Middle frontal gyrus (tissue), 1 donor: ENCODE measurements at regions not wholly inside any gene's neighbourhood (a gene's known extent, or its start where the extent isn't known, plus 50 kb on each side); places are given as distances from the start of the nearest gene placed in this dataset.
"Not testable (repeated sequence)": the region's sequence is repeated elsewhere in the genome, so short reads cannot be mapped to it uniquely, and the experiment has no call there.

Source experiments
- DNase-seq: peaks from one replicate; pipeline ENCODE4 v3.0.0-alpha.2; 2015; ENCODE audit warnings: low spot score; ENCODE audit errors: extremely low spot score

GRCh38 chr18:1480309-1480708 is 575.6 kb downstream of the ADCYAP1 start:
- DNase-seq, result no peak

- no peak for DNase-seq
Observed at GRCh38 chr18:1481577-1481976, 576.9 kb downstream of the ADCYAP1 start.

GRCh38 chr18:1483385-1483784 is 578.7 kb downstream of the ADCYAP1 start:
- DNase-seq, result no peak

- DNase-seq, result no peak
Observed at GRCh38 chr18:1487457-1487856, 582.8 kb downstream of the ADCYAP1 start.

GRCh38 chr18:1488394-1488793 is 583.7 kb downstream of the ADCYAP1 start:
- DNase-seq, result no peak

- no peak for DNase-seq
Observed at GRCh38 chr18:1488957-1489356, 584.3 kb downstream of the ADCYAP1 start.

GRCh38 chr18:1495387-1495786 is 590.7 kb downstream of the ADCYAP1 start:
- no peak for DNase-seq

- DNase-seq, result no peak
Observed at GRCh38 chr18:1496096-1496495, 591.4 kb downstream of the ADCYAP1 start.

- no peak for DNase-seq
Observed at GRCh38 chr18:1498216-1498615, 593.5 kb downstream of the ADCYAP1 start.

- no peak for DNase-seq
Observed at GRCh38 chr18:1499265-1499664, 594.6 kb downstream of the ADCYAP1 start.

GRCh38 chr18:1503847-1504246 is 599.2 kb downstream of the ADCYAP1 start:
- no peak for DNase-seq

- no peak for DNase-seq
Observed at GRCh38 chr18:1505856-1506255, 601.2 kb downstream of the ADCYAP1 start.

GRCh38 chr18:1510542-1511179 is 606.0 kb downstream of the ADCYAP1 start:
- no peak for DNase-seq

- DNase-seq, result no peak
Observed at GRCh38 chr18:1511619-1512311, 607.1 kb downstream of the ADCYAP1 start.

- DNase-seq, result no peak
Observed at GRCh38 chr18:1513519-1513918, 608.8 kb downstream of the ADCYAP1 start.

- not testable (repeated sequence) for DNase-seq
Observed at GRCh38 chr18:1521588-1522248, 617.0 kb downstream of the ADCYAP1 start.

- DNase-seq, result no peak
Observed at GRCh38 chr18:1522249-1522615, 617.6 kb downstream of the ADCYAP1 start.

GRCh38 chr18:1526991-1527390 is 622.3 kb downstream of the ADCYAP1 start:
- DNase-seq, result no peak

GRCh38 chr18:1527805-1528204 is 623.1 kb downstream of the ADCYAP1 start:
- no peak for DNase-seq

GRCh38 chr18:1528447-1528846 is 623.8 kb downstream of the ADCYAP1 start:
- no peak for DNase-seq

- DNase-seq, result no peak
Observed at GRCh38 chr18:1528964-1529509, 624.4 kb downstream of the ADCYAP1 start.

- DNase-seq, result no peak
Observed at GRCh38 chr18:1530650-1531049, 626.0 kb downstream of the ADCYAP1 start.
